GM23248 (cell line): ENCODE measurements at regions not wholly inside any gene's neighbourhood (a gene's known extent, or its start where the extent isn't known, plus 50 kb on each side); places are given as distances from the start of the nearest gene placed in this dataset.

Experiments used
- EZH2 ChIP-seq: fragments of 200-600 bp; sonication (generic); IDR thresholded peaks from 2 replicates; pipeline ENCODE4 v1.6.1; 2018; ENCODE audit warnings: antibody characterized with exemption, mild to moderate bottlenecking; ENCODE audit not compliant: insufficient read depth, poor library complexity, severe bottlenecking
- EZH2phosphoT487 ChIP-seq: fragments of 200-600 bp; sonication (generic); IDR thresholded peaks from 2 replicates; pipeline ENCODE4 v1.6.1; 2018; ENCODE audit warnings: antibody characterized with exemption, moderate library complexity, mild to moderate bottlenecking, low read depth; ENCODE audit not compliant: insufficient read depth

DNA sequence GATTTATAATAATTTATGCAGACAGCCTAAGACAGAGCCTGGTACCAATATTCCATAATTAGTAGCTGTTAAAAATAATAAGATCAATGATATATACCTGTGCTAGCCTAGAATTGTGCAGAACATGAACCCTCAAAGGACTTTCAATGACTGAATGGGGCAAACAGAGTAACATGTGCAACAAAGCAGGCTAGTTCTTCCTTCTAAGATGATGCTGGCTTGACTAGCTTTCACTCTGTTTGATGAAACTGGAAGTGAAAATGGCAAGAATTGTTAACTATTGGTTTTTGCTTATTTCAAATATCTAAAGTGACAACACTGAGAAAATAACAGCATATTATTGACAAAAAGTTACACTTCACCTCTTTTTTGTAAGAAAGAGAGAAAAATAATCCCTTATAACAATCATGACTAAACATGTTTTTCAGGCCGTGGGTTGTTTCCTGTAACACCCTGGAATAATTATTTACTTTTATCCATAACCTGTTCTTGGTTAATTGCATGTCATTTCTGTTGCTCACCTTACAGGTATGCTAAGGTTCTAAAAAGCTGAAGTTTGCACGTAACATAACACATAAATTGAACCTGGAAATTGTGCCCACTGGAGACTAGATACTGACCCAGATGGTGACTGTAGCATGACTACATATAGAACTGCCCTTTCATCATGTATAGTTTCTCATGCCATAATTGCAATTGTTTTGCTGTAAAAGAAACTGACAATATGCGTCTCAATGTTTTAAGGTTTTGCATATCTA is 108.7 kb downstream of the C18orf54 start:
- TF ChIP-seq EZH2 (no peak), EZH2phosphoT487 (no peak)
